ENCODE measurements at regions not wholly inside any gene's neighbourhood (a gene's known extent, or its start where the extent isn't known, plus 50 kb on each side); places are given as distances from the start of the nearest gene placed in this dataset.
"Not testable (repeated sequence)": the region's sequence is repeated elsewhere in the genome, so short reads cannot be mapped to it uniquely, and the experiment has no call there.

DNA sequence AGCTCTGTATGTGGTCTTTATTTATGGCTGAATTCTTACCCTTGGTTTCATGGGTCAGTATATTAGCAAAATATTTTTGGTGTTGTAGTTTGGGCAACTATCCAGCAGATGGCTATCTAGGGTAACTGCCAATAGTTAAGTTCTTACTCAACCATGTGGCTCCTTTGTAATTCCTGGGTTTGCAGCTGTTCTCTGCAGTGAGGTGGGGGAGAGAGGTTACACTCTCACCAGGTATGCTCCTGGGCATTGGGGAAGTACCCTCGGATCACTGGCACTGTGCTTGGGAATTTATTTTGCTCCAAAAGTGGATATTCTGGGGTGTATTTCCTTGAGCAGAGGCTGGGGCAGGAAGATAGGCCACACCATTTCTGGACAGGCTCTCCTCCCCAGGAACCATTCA, 436.7 kb upstream of the TMPRSS15 start:
- FAIRE-seq = no peak

DNA sequence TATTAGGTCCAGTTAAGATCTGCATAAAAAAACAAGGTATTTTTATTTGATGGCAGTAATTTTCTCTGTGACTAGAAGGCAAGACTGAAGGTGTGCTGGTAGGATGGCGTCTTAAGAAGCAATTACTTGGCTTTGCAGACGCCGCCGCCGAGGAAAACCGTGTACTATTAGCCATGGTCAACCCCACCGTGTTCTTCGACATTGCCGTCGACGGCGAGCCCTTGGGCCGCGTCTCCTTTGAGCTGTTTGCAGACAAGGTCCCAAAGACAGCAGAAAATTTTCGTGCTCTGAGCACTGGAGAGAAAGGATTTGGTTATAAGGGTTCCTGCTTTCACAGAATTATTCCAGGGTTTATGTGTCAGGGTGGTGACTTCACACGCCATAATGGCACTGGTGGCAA, 454.0 kb upstream of the TMPRSS15 start:
- FAIRE-seq = not testable (repeated sequence)

DNA sequence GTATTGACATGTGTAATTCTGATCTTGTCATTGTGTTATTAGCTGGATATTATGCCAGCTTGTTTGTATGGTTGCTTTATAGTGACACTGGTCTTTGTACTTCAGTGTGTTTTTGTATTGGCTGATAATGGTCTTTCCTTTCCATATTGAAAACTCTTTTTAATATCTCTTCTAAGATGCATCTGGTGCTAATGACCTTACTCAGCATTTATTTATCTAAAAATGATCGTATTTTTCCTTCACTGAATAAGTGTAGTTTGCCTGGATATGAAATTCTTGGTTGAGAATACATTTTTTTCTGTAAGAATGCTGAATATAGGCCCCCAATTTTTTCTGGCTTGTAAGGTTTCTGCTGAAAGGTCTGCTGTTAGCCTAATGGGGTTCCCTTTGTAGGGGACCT, 465.5 kb upstream of the TMPRSS15 start:
- FAIRE-seq = no peak

DNA sequence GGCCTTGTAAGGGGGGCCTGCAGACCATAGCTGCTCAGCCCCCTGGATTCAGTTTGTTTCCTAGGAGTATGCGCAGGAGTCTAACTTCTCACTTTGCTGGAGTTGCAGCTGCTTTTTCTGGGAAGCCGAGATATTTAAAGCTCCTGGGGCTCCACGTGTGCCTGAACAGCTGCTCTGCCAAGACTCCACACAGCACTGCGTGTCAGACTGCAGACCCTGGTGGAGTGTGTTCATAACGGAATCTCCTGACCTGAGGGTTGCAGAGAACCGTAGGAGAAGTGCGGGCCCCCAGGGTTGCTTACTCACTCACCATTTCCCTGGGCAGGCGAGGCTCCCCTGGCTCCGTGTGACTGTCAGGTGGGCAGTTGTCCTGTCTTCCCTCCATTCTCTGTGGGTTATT, 474.3 kb upstream of the TMPRSS15 start:
- FAIRE-seq = no peak

DNA sequence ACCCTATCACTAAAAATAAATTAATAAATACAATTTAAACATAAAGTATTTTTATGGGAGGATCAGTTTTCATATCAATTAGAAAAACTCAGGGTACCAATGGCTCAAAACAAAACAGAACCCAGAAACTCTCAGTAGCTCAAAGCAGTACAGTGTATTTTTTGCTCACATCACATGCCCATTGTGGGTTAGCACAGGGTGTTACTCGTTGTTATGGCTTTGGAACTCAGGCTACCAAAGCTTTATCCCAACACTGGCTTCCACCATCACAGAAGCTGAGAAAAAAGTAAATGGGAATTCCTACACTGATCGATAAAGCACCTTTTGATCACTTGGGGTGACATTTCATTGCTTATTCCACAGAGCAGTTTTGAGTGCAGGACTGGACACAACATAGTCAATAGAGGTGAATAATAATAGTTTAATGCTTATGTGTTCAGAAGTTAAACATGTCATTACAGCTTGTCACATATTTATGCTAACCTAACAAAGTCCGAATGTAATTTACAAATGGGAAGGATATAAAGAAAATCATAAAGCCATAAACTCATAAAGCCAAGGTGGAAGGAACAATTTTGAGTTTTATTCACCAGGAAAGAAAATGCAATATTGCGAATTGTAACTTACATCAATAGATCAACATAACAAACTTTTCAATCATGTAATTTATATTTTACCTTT, 484.5 kb upstream of the TMPRSS15 start:
- no peak for FAIRE-seq

DNA sequence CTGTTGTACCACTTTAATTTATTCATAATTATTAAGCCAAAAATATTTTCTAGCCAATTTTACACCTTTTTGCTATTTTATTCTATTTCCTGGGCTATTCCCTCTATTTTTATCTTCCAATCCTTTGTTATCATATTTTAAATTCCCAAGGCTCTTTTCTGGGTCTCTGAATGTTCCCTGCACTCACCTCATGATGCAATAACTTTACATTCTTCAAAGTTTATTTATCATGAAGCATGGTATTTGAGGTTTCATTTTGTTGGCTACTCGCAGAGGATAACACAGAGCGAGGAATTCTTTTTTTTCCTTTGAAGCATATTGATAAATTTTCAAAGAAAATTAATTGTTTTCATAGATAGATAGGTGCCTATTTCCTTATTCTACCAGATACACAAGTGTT, 489.8 kb upstream of the TMPRSS15 start:
- FAIRE-seq = no peak

DNA sequence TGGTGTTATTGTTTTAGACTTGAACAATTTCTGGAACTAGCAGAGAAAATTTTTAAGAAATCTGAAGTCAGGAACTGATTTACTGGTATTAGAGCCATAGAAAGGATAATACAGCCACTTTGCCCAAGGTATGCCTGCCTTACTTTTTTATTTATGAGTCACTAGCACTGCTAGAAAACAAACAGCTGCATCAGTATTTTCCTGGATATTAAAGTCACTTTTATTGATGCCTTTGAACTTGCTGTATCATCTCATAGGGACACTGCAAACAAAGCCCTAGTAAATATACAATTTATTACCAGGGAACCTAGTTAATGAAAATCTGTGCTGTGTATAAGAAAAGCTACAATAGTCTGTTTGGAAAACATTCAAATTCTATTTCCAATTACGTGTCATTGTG, 490.8 kb upstream of the TMPRSS15 start:
- no peak for FAIRE-seq

DNA sequence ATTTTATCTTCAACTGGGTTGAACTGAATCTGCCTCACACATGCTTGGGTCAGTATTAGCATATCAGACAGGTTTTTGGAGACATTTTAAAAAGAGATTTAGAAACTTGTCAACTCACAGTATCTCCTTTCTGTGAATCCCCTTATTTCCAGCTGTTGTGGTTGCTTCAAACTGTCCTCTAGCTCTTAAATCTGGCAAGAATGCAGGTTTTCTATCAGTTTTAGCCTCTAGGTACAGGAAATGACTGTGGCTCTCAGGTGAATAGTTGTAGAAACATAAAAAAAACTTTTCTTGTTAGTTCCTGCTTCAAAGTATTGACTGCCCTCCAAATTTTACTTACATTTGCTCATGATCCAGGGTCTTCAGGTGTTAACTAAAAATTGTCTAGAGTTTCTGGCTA, 495.7 kb upstream of the TMPRSS15 start:
- FAIRE-seq = no peak

DNA sequence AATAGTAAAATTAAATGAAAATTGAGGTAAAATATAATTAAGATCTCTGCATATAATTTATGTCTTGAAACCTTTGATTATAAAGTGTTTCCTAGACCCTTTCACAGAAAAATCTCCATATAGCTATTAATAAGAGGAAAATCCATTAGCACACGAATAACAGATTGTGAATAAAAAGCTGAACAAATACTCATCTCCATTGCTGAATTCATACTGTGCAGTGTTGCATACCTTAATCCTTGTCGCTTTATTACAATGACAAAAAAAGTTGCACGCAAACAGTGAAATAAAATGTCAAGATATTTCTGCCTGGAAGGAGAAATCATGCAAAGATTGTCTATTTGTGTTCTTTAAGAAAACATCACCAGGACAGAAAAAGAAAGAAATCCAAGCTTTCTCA, 499.1 kb upstream of the TMPRSS15 start:
- no peak for FAIRE-seq

DNA sequence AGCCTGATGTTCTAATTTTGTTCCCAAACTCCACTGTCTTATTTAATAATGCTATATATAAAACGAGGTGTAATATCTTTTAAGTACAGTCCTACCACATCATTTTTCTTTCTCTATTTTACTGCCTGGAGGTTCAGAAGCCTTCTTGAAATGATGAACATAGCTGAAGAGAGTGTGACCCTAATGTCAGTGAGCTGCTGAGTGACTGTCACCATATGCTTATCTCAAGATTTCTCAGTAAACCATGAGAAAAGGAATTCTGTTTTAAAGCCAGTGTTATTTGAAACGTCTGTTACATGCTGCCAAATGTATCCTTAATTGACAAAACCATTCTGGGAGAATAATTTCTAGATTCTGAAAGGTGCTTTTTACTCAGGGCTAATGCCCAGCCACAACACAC, 503.5 kb upstream of the TMPRSS15 start:
- FAIRE-seq = no peak

DNA sequence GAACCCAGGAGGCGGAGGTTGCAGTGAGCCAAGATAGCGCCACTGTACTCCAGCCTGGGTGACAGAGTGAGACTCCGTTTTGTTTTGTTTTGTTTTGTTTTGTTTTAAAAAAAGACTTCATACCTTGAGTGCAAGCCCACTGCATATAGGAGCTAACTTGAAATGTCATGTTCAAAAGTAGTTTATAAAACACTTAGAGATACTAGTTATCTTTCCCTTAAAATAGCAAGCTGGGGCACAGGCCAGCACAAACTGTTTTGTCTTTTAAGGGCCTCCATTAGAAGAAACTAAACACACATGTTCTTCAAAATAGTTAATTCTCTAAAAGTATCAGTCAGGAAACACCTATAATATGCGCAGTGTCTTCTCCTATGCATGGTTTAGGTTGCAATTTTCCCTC, 505.1 kb upstream of the TMPRSS15 start:
- FAIRE-seq = no peak

DNA sequence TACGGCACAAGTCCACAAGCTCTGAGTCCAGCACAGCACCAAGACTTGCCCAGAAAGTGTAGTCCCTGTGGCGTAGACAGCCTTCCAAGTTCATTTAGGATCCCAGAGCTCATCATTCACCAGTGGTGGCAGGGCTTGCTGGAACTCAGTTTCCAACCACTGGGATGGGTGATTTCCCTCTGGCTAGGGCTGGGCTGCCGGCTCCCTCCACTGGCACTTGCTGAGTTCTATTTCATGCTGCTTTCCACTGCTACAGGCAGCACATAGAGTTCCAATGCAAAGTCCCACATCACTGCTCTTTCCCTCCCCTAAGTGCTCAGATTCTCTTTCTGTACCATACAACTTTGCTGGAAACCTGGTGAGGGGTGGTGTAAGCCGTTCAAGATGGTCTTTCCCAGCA, 510.3 kb upstream of the TMPRSS15 start:
- FAIRE-seq = no peak

DNA sequence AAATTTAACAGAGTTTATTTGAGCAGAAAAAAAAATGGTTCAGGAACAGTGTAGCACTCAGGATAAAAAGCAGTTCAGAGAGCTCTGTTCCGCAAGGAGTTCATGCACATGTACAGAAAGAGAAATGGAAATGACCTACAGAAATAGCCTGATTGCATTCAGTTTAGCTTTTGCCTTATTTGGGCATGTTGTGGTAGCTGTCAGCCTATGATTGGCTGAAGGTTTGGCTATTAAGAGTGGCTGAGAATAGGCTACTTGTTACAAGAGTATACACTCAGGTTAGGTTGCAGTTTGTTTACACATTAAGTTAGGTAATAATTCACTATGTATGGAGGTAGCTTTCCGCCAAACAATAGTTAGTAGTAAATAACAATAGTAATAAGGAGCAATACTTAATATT, 511.0 kb upstream of the TMPRSS15 start:
- no peak for FAIRE-seq

DNA sequence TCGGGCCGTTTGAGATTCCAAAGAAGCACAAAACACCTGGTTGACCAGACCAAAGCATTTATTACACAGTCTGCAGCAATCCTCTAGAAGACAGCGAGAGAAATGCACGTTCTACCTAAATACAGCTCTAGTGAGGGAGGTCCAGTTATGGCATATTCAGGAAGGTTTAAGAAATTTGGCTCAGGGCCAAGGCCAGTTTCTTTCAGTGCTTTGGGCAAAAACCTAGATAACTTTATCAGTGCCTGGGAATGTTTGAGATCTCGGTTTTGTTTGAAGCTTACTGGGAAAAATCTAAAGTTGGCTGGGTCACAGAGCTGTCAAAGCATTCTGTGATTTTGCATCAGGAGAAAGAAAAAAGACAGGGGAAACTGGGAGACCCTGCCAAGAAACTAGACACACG, 514.0 kb upstream of the TMPRSS15 start:
- no peak for FAIRE-seq

DNA sequence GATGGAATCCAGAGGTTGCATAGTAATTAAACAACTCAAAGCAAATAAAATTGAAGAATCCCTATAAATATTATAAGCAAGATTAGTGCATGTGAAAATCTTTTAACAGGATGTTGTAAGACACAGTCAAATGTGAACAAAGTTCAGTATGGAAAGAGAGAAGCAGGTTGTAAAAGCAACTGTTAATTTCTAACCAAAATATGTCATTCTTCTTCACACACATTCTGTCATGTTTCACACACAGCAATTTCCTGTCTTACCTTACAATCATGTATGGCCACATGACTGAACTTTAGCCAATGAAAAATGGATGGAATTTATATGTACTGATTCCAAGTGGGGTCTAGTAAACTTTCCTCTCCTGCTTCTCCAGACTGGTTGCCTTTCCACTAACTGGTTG, 527.7 kb upstream of the TMPRSS15 start:
- FAIRE-seq = no peak

DNA sequence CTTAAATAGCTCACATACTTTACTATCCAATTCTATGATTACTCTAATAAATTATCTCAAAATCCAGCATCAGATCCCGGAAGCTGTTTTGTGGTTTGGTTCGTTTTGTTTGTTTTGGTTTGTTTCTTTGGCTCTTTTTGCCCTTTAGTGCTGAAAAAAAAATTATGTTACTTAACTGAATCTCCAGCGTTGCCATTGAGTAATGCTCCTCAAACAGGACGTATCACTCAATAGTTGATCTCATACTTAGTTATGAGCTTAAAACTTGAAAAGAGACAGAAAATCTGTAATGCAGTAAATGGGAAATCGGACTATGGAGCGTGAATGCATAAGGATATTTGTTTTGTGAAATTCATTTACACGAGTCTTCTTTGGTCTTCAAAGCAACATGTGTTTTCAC, 533.8 kb upstream of the TMPRSS15 start:
- FAIRE-seq = no peak

DNA sequence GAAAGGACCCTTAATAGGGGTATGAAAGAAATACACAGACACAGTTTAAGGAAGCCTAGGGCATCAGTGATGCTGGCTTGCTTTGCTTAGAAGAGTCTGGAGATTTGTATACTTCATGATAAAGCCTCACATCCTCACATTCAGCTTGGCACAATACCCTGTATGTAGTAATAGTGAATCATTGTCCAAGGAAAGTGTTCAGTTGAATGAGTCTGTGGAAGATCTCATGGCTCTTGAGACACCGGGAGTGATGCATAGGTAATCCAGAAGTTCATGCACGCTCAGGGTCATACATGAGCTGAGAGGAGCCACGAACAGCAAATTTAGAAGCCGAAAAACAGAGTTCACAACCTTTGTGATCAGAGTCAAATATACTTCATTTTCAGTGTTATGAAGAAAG, 537.2 kb upstream of the TMPRSS15 start:
- no peak for FAIRE-seq

DNA sequence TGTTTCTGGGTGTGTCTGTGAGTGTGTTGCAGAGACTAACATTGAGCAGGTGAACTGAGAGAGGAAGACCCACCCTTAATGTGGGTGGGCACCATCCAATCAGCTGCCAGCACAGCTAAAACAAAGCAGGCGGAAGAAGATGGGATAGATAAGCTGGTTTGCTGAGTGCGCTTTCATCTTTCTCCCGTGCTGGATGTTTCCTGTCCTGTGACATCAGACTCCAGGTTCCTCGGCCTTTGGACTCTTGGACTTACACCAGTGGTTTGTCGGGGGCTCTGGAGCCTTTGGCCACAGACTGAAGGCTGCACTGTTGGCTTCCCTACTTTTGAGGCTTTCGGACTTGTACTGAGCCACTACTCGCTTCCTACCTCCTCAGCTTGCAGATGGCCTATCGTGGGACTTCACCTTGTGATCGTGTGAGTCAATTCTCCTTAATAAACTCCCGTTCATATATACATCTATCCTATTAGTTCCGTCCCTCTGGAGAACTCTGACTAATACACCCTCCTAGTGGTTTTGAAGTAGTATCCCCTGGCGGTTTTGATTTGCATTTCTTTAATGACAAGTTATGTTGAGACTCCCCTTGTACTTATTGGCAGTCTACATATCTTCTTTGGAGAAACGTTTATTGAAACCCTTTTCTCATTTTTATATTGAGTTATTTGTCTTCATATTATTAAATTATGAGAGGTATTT, 546.6 kb upstream of the TMPRSS15 start:
- no peak for FAIRE-seq

DNA sequence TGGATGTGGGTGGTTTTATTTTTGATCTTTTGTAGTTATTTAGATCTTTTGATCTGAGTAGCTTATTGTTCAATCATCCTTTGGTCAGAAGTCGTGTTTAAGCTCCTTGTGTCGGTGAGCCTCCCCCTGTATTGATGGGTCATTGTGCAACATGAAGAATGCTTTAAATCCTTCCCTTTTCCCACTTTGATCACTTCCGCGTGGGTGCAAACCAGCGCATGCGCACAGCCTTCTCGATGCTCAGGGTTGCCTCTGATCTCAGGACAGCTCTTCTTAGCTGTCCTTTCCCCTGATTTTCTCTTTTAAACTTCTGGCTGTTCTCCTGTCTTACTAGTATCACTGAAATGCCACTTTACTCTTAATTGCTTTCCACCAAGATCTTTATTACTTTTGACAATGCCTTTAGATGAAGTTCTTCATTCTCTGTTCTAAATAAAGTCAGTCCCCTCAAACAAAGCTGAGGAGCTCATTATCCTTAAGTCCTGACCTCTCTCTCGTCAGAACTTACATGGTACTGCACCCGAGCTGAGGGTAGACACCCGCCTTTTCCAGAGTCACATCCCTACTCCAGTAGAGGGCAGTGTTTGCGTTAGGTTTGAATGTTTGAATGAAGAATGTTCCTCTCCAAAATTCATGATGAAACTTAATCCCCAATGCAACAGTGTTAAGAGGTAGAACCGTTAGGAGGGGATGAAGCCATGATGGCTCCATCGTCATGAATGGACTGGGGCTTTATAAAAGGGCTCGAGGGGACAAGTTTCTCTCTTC, 547.9 kb upstream of the TMPRSS15 start:
- FAIRE-seq = no peak

DNA sequence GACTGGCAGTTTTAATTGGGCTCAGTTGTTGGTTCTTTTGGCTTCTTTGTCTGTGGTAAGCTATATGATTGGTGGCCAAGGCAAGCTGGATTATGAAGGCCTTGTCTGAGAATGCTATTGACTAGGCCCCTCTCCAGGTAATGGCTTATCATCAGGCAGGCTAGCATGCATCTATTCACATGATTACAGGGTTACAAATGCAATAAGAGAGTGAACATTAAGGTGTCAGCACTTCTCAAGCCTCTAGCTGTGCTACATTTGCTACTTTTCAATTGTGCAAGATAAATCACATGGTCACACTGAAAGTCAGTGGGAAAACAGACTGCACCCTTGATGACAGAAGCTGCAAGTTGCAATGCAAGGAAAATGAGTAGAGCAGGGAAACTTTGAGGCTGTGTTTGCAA, 550.9 kb upstream of the TMPRSS15 start:
- no peak for FAIRE-seq

DNA sequence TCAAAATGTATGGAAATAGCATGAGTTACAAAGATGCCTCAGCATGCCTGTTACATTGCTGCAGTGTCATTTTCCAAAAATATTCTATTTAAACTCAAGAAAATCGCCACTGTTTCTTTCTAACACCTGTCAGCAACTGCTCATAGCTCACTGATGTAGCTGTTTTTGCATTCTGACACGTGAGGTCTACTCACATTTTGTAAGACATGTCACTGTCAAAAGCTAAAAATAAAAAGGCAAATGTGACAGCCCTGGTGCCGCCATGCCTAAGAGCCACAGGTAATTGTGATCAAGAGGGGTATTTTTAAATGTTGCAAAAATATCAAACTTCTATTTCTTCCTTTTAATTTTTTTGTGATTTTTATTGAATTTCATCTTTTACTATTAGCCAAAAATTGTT, 556.2 kb upstream of the TMPRSS15 start:
- FAIRE-seq = no peak

DNA sequence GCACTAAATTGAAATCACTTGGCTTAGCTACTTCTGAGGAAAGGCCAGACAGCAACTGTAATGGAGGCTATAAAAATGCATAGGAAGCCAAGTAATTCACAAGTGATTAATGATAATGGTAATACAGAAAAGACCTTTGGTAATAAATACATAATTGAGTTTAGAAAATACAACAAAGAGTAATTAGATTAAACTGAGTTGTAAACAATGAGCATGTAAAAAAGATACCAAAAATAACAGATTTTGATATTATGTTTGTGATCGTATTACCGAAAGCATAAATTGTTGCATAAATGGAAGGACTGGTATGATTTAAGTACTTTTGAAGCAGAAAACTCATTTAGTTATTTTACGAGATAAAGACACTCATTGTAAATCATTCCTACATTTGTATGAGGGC, 556.7 kb upstream of the TMPRSS15 start:
- no peak for FAIRE-seq

DNA sequence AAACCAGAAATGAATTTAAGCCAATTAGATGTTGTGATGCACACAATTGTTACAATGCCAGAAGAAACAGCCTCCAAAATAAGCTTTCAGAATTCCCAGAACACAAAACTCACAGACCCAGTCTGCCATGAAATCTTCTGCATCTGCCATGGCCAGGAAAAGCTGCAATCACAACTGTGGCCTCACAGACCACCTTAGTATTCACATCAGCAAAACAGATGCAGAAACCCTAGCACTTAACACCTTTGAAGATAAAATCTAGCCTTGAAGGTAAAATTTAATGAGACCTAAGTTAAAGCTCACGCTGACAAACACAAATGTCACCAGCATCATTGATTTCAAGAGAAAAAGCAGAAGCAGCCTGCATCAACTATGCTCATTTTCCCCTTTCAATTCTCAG, 566.8 kb upstream of the TMPRSS15 start:
- FAIRE-seq = no peak

DNA sequence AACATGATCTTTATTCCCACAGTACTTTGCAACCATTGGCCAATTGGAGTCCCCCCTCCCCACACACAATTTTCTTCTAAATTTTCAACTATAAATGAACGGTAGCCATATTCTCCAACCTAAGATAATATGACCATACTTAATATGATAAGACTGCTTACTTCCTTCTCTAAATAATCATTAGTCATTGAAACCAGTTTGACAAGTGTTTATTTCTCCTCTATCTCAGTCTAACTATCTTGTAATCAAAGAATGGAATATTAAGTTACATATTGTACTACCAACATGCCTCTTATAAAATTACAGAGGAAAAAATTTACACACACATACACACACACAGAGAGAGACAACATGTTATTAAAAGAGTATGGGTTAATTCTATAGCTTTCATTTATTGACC, 567.4 kb upstream of the TMPRSS15 start:
- FAIRE-seq = no peak

Data from A204.1 (cell line).